Breast epithelium (tissue), 4 donors: ENCODE measurements at regions not wholly inside any gene's neighbourhood (a gene's known extent, or its start where the extent isn't known, plus 50 kb on each side); places are given as distances from the start of the nearest gene placed in this dataset.

Source experiments
- DNase-seq, 2 donors: peaks; one replicate each; pipeline ENCODE4 v3.0.0-alpha.2; 2019; ENCODE audit warnings: low spot score in 2 of 2
- H3K27ac ChIP-seq, 2 donors: fragments of 200-600 bp; sonication (generic) in 1 of 2; one replicate each; pipeline ENCODE4 v1.5.1; 2016 to 2019; ENCODE audit warnings: mild to moderate bottlenecking in 1 of 2
- H3K27me3 ChIP-seq, 2 donors: fragments of 200-600 bp; sonication (generic) in 1 of 2; one replicate each; pipeline versions ENCODE4 v1.5.1 to v1.6.0; 2017 to 2019; ENCODE audit warnings: control low read depth in 1 of 2, mild to moderate bottlenecking in 1 of 2
- H3K36me3 ChIP-seq: fragments of 200-600 bp; one replicate; pipeline ENCODE4 v1.5.1; 2019
- H3K4me1 ChIP-seq, 2 donors: fragments of 200-600 bp; sonication (generic); one replicate each; pipeline ENCODE4 v1.5.1; 2016 to 2019; ENCODE audit warnings: control low read depth in 1 of 2
- H3K4me3 ChIP-seq, 3 donors: fragments of 200-600 bp; sonication (generic); 1 replicate in 2 of 3; 2 replicates in 1 of 3; pipeline ENCODE4 v1.5.1; 2016 to 2019; ENCODE audit warnings: mild to moderate bottlenecking in 3 of 3, moderate library complexity in 2 of 3
- H3K9me3 ChIP-seq, 2 donors: fragments of 200-600 bp; sonication (generic) in 1 of 2; one replicate each; pipeline ENCODE4 v1.5.1; 2016 to 2019; ENCODE audit warnings: control low read depth in 1 of 2
- POLR2A ChIP-seq: fragments of 450-650 bp; IDR thresholded peaks from one replicate; pipeline ENCODE4 v1.6.1; 2016; ENCODE audit warnings: antibody characterized with exemption, mild to moderate bottlenecking, moderate library complexity
- POLR2AphosphoS5 ChIP-seq, 3 donors: sonication (generic); formaldehyde crosslinking; IDR thresholded peaks; one replicate each; pipeline ENCODE4 v1.6.1; 2017; ENCODE audit warnings: antibody characterized with exemption in 3 of 3
- intact Hi-C: fragments of 100-400 bp; cut with DNase I; formaldehyde crosslinking; loops from one replicate; pipeline ENCODE4 v1.15.1; 2023; ENCODE audit warnings: low total_unique reads
- TF ChIP-seq, protein P1 (sequence below), 3 donors: fragments of 450-650 bp; IDR thresholded peaks; one replicate each; pipeline ENCODE4 v1.5.1; 2016 to 2017; ENCODE audit warnings: antibody characterized with exemption in 3 of 3, mild to moderate bottlenecking in 3 of 3, moderate library complexity in 3 of 3

GRCh38 chr15:85913461-85913860 is 118.7 kb upstream of the KLHL25 start:
- TF ChIP-seq POLR2A: no peak
- TF ChIP-seq, protein P1, sequence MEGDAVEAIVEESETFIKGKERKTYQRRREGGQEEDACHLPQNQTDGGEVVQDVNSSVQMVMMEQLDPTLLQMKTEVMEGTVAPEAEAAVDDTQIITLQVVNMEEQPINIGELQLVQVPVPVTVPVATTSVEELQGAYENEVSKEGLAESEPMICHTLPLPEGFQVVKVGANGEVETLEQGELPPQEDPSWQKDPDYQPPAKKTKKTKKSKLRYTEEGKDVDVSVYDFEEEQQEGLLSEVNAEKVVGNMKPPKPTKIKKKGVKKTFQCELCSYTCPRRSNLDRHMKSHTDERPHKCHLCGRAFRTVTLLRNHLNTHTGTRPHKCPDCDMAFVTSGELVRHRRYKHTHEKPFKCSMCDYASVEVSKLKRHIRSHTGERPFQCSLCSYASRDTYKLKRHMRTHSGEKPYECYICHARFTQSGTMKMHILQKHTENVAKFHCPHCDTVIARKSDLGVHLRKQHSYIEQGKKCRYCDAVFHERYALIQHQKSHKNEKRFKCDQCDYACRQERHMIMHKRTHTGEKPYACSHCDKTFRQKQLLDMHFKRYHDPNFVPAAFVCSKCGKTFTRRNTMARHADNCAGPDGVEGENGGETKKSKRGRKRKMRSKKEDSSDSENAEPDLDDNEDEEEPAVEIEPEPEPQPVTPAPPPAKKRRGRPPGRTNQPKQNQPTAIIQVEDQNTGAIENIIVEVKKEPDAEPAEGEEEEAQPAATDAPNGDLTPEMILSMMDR (IDR thresholded peaks at IDR 0.05): no peak
- TF ChIP-seq POLR2AphosphoS5 (IDR thresholded peaks at IDR 0.05): no peak
- intact Hi-C loops: no loop called here
- H3K9me3 ChIP-seq: no peaks in the 10 kb centered on the region
- no peaks in the 10 kb centered on the region for H3K4me1 ChIP-seq
- no peak for DNase-seq
- no peaks in the 10 kb centered on the region for H3K36me3 ChIP-seq
- H3K27me3 ChIP-seq: no peaks in the 10 kb centered on the region
- no peak overlapping the region for H3K4me3 ChIP-seq
- H3K27ac ChIP-seq: no peak overlapping the region

GRCh38 chr15:85920956-85921355 is 126.2 kb upstream of the KLHL25 start:
- H3K4me1 ChIP-seq: no peaks in the 10 kb centered on the region
- H3K36me3 ChIP-seq: no peaks in the 10 kb centered on the region
- H3K4me3 ChIP-seq: no peak overlapping the region
- H3K27ac ChIP-seq: no peak overlapping the region
- no peaks in the 10 kb centered on the region for H3K27me3 ChIP-seq
- no peak for TF ChIP-seq POLR2A
- TF ChIP-seq POLR2AphosphoS5 (IDR thresholded peaks at IDR 0.05): no peak
- TF ChIP-seq, protein P1 (IDR thresholded peaks at IDR 0.05): no peak
- no peaks in the 10 kb centered on the region for H3K9me3 ChIP-seq
- intact Hi-C loops: no loop called here
- no peak for DNase-seq

- Histone ChIP-seq H3K36me3 (no peaks in the 10 kb centered on the region), H3K9me3 (no peaks in the 10 kb centered on the region), H3K27ac (no peak overlapping the region), H3K4me1 (no peaks in the 10 kb centered on the region), H3K27me3 (no peaks in the 10 kb centered on the region), H3K4me3 (no peak overlapping the region)
- TF ChIP-seq, protein P1 (IDR thresholded peaks at IDR 0.05): no peak
- TF ChIP-seq POLR2AphosphoS5 (IDR thresholded peaks at IDR 0.05): no peak
- no peak for TF ChIP-seq POLR2A
- no peak for DNase-seq
- intact Hi-C loops: no loop called here
These were observed 129.4 kb upstream of the KLHL25 start for GRCh38 chr15:85924088-85924487.

- no peaks in the 10 kb centered on the region for H3K9me3 ChIP-seq
- H3K27ac ChIP-seq: no peak overlapping the region
- DNase-seq: no peak
- H3K27me3 ChIP-seq: no peaks in the 10 kb centered on the region
- no peaks in the 10 kb centered on the region for H3K4me1 ChIP-seq
- H3K36me3 ChIP-seq: no peaks in the 10 kb centered on the region
- intact Hi-C loops: no loop called here
- TF ChIP-seq POLR2A: no peak
- no peak for TF ChIP-seq POLR2AphosphoS5 (IDR thresholded peaks at IDR 0.05)
- TF ChIP-seq, protein P1 (IDR thresholded peaks at IDR 0.05): no peak
- H3K4me3 ChIP-seq: no peak overlapping the region
These were observed 131.0 kb upstream of the KLHL25 start for GRCh38 chr15:85925649-85926237.

DNA sequence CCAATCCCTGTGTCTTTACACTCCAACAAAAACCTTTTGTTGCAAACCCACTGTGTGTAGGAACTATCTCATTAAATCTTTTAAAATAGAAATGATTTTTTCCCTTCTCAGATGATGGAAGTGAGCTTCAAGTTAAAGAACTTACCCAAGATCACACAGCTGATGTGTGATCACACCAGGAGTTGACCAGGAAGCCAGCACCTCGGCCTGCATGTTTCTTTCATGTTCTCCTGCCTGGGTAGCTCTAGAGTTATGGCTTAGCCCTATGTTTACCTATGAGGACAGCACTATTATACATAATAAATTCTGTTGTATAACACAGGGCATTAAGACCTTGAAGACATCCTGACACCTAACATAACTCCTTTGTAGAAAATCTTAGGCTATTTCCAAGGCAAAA is 132.1 kb upstream of the KLHL25 start:
- intact Hi-C loops: no loop called here
- no peak for DNase-seq
- TF ChIP-seq, protein P1 (IDR thresholded peaks at IDR 0.05): no peak
- no peak for TF ChIP-seq POLR2AphosphoS5 (IDR thresholded peaks at IDR 0.05)
- no peak for TF ChIP-seq POLR2A
- Histone ChIP-seq H3K27me3 (no peaks in the 10 kb centered on the region), H3K27ac (no peak overlapping the region), H3K9me3 (no peaks in the 10 kb centered on the region), H3K4me3 (no peak overlapping the region), H3K4me1 (no peaks in the 10 kb centered on the region), H3K36me3 (no peaks in the 10 kb centered on the region)
